GM12878 (cell line): ENCODE measurements at regions not wholly inside any gene's neighbourhood (a gene's known extent, or its start where the extent isn't known, plus 50 kb on each side); places are given as distances from the start of the nearest gene placed in this dataset.

Source experiments
- CREB1 ChIP-seq: IDR thresholded peaks from 2 replicates; pipeline ENCODE4 v1.6.1; 2012; ENCODE audit warnings: low read depth, mild to moderate bottlenecking, inconsistent platforms
- CTCF ChIP-seq, 3 experiments: IDR thresholded peaks in 2 of 3; conservative IDR thresholded peaks in 1 of 3; 2 replicates each; pipeline ENCODE4 v1.5.1; 2011; ENCODE audit warnings: low read depth in 3 of 3, low read length in 3 of 3, mild to moderate bottlenecking in 3 of 3, control low read depth in 2 of 3, moderate library complexity in 2 of 3, inconsistent platforms in 1 of 3, mixed read lengths in 1 of 3; ENCODE audit not compliant: control insufficient read depth in 2 of 3, insufficient read depth in 1 of 3; ENCODE audit errors: extremely low read depth in 1 of 3
- EZH2 ChIP-seq: IDR thresholded peaks from 2 replicates; pipeline ENCODE4 v1.6.1; 2012; ENCODE audit warnings: low read depth, mild to moderate bottlenecking, control low read depth, inconsistent platforms, low read length, borderline replicate concordance; ENCODE audit not compliant: control insufficient read depth
- FOXK2 ChIP-seq: fragments of 450-650 bp; IDR thresholded peaks from 2 replicates; pipeline ENCODE4 v1.6.1; 2017; ENCODE audit warnings: mild to moderate bottlenecking, moderate library complexity
- HCFC1 ChIP-seq: fragments of 150-350 bp; IDR thresholded peaks from 2 replicates; pipeline ENCODE4 v1.6.1; 2014; ENCODE audit warnings: low read length
- MXI1 ChIP-seq: fragments of 150-350 bp; IDR thresholded peaks from 2 replicates; pipeline ENCODE4 v1.6.1; 2011; ENCODE audit warnings: low read depth, mild to moderate bottlenecking, inconsistent platforms, low read length, improper control_type of control experiment
- NFIC ChIP-seq: IDR thresholded peaks from 2 replicates; pipeline ENCODE4 v1.6.1; 2012; ENCODE audit warnings: low read depth, mild to moderate bottlenecking, inconsistent platforms, low read length, moderate library complexity
- PAX8 ChIP-seq: fragments of 450-650 bp; IDR thresholded peaks from 2 replicates; pipeline ENCODE4 v1.6.1; 2017; ENCODE audit warnings: mild to moderate bottlenecking, moderate library complexity
- POLR2A ChIP-seq: IDR thresholded peaks from 2 replicates; pipeline ENCODE4 v1.6.1; 2011; ENCODE audit warnings: low read depth, mild to moderate bottlenecking, low read length
- SPI1 ChIP-seq: IDR thresholded peaks from 2 replicates; pipeline ENCODE4 v1.6.1; 2011; ENCODE audit warnings: low read depth, mild to moderate bottlenecking, low read length, moderate library complexity, borderline replicate concordance; ENCODE audit not compliant: insufficient read depth
- TCF12 ChIP-seq: IDR thresholded peaks from 2 replicates; pipeline ENCODE4 v1.6.1; 2011; ENCODE audit warnings: low read depth, mild to moderate bottlenecking, low read length
- TF ChIP-seq, protein P1 (sequence below): IDR thresholded peaks from 2 replicates; pipeline ENCODE4 v1.6.1; 2011; ENCODE audit warnings: low read depth, low read length, improper control_type of control experiment, borderline replicate concordance
- TF ChIP-seq, protein P2 (sequence below): IDR thresholded peaks from 2 replicates; pipeline ENCODE4 v1.6.1; 2012; ENCODE audit warnings: low read depth, low read length, improper control_type of control experiment

DNA sequence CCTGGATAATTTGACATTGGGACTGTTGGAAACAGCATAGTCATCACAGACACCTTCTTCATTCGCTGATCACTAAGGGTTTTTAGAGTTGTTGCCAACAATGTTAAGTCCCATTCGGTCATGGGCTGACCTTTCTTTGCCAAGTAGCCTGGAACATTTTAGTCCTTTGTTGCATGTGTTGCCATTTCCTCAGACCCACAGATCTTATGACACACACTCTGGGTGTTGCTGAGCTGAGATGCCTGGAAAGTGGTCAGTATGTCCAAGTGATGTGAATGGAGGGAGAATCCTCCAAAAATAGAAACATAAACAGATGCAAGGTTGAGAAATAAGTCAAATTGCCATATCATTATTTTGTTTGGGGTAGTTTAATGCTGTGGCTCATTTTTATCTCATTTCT lies 61.5 kb upstream of the GJA5 start:
- no peak for TF ChIP-seq MXI1
- no peak for TF ChIP-seq POLR2A
- TF ChIP-seq SPI1, result no peak
- TF ChIP-seq, protein P1, sequence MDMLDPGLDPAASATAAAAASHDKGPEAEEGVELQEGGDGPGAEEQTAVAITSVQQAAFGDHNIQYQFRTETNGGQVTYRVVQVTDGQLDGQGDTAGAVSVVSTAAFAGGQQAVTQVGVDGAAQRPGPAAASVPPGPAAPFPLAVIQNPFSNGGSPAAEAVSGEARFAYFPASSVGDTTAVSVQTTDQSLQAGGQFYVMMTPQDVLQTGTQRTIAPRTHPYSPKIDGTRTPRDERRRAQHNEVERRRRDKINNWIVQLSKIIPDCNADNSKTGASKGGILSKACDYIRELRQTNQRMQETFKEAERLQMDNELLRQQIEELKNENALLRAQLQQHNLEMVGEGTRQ, result no peak
- no peak for TF ChIP-seq CTCF (IDR thresholded peaks at IDR 0.05 in 2 of 3, conservative IDR thresholded peaks at IDR 0.05 in 1 of 3; ENCODE audit: control insufficient read depth in 2 of 3, extremely low read depth in 1 of 3, insufficient read depth in 1 of 3, low read depth in 3 of 3, low read length in 3 of 3)
- TF ChIP-seq CREB1, result no peak
- TF ChIP-seq, protein P2, sequence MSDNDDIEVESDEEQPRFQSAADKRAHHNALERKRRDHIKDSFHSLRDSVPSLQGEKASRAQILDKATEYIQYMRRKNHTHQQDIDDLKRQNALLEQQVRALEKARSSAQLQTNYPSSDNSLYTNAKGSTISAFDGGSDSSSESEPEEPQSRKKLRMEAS, result no peak
- TF ChIP-seq FOXK2, result no peak
- TF ChIP-seq HCFC1, result no peak
- no peak for TF ChIP-seq PAX8
- no peak for TF ChIP-seq TCF12
- no peak for TF ChIP-seq NFIC
- TF ChIP-seq EZH2, result no peak
